HepG2 (cell line): ENCODE measurements at regions not wholly inside any gene's neighbourhood (a gene's known extent, or its start where the extent isn't known, plus 50 kb on each side); places are given as distances from the start of the nearest gene placed in this dataset.

Source experiments
- AKAP8 ChIP-seq: sonication (generic); formaldehyde crosslinking; IDR thresholded peaks from 2 replicates; pipeline ENCODE4 v1.5.1; 2020; ENCODE audit warnings: mild to moderate bottlenecking, missing genetic modification reagents
- CEBPB ChIP-seq: IDR thresholded peaks from 2 replicates; pipeline ENCODE4 v1.6.1; 2011; ENCODE audit warnings: low read depth, low read length, improper control_type of control experiment, borderline replicate concordance
- CTCF ChIP-seq: sonication (generic); formaldehyde crosslinking; IDR thresholded peaks from 2 replicates; pipeline ENCODE4 v1.5.0; 2020; ENCODE audit warnings: mild to moderate bottlenecking, missing genetic modification reagents, moderate library complexity
- DRAP1 ChIP-seq: IDR thresholded peaks from 2 replicates; pipeline ENCODE4 v1.6.1; 2016; ENCODE audit warnings: missing genetic modification reagents, missing compliant biosample characterization
- ELF4 ChIP-seq: sonication (generic); formaldehyde crosslinking; IDR thresholded peaks from 2 replicates; pipeline ENCODE4 v1.5.0; 2020; ENCODE audit warnings: missing genetic modification reagents, mild to moderate bottlenecking, moderate library complexity, borderline replicate concordance
- ELK4 ChIP-seq: sonication (generic); formaldehyde crosslinking; IDR thresholded peaks from 2 replicates; pipeline ENCODE4 v1.9.0; 2021; ENCODE audit warnings: missing genetic modification reagents, borderline replicate concordance
- FOXM1 ChIP-seq: sonication (generic); formaldehyde crosslinking; IDR thresholded peaks from 2 replicates; pipeline ENCODE4 v1.5.0; 2020; ENCODE audit warnings: missing genetic modification reagents
- HCFC1 ChIP-seq: fragments of 150-350 bp; IDR thresholded peaks from 2 replicates; pipeline ENCODE4 v1.6.1; 2014; ENCODE audit warnings: low read depth, low read length
- SUZ12 ChIP-seq: fragments of 150-350 bp; IDR thresholded peaks from 2 replicates; pipeline ENCODE4 v1.6.1; 2014; ENCODE audit warnings: low read depth, low read length
- YY1 ChIP-seq: IDR thresholded peaks from 2 replicates; pipeline ENCODE4 v1.6.1; 2011; ENCODE audit warnings: low read length, low read depth, moderate library complexity, mild to moderate bottlenecking; ENCODE audit not compliant: insufficient read depth, insufficient replicate concordance
- ZNF704 ChIP-seq: sonication (generic); formaldehyde crosslinking; IDR thresholded peaks from 2 replicates; pipeline ENCODE4 v1.8.1; 2023; ENCODE audit warnings: mild to moderate bottlenecking, inconsistent platforms, moderate library complexity, missing genetic modification reagents, borderline replicate concordance
- ZNF768 ChIP-seq: sonication (generic); formaldehyde crosslinking; IDR thresholded peaks from 2 replicates; pipeline ENCODE4 v1.4.0; 2020; ENCODE audit warnings: missing genetic modification reagents

- TF ChIP-seq CEBPB, result no peak
- no peak for TF ChIP-seq CTCF (CRISPR knock-in tag)
- TF ChIP-seq ZNF768 (CRISPR knock-in tag), result no peak
- no peak for TF ChIP-seq AKAP8 (CRISPR knock-in tag)
- TF ChIP-seq FOXM1 (CRISPR knock-in tag), result no peak
- no peak for TF ChIP-seq DRAP1 (CRISPR knock-in tag)
- no peak for TF ChIP-seq YY1
- TF ChIP-seq HCFC1, result no peak
- no peak for TF ChIP-seq SUZ12
- TF ChIP-seq ZNF704 (CRISPR knock-in tag), result no peak
- TF ChIP-seq ELK4 (CRISPR knock-in tag), result no peak
- TF ChIP-seq ELF4 (CRISPR knock-in tag), result no peak
Measured at GRCh38 chr20:61184194-61184593, 67.9 kb upstream of the CDH4 start.
